NCI-H2171 treated with DMSO at 0.1 percent for 48 hours (cell line): ENCODE measurements at regions not wholly inside any gene's neighbourhood (a gene's known extent, or its start where the extent isn't known, plus 50 kb on each side); places are given as distances from the start of the nearest gene placed in this dataset.
A peak's percentile ranks its signal among the peaks of the same experiment; 100 is the strongest.
"Not testable (repeated sequence)": the region's sequence is repeated elsewhere in the genome, so short reads cannot be mapped to it uniquely, and the experiment has no call there.

ENCODE experiments used
- DNase-seq: peaks from one replicate; lab custom pipeline; 2025; lab: John Stamatoyannopoulos, UW

DNA sequence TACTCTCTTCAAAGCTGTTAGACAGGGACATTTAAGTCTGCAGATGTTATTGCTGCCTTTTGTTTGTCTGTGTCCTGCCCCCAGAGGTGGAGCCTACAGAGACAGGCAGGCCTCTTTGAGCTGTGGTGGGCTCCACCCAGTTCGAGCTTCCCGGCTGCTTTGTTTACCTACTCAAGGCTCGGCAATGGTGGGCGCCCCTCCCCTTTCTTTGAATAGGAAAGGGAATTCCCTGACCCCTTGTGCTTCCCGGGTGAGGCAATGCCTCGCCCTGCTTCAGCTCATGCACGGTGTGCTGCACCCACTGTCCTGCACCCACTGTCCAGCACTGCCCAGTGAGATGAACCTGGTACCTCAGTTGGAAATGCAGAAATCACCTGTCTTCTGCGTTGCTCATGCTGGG is 435.8 kb upstream of the GRIN3A start:
- DNase-seq = not testable (repeated sequence)

DNA sequence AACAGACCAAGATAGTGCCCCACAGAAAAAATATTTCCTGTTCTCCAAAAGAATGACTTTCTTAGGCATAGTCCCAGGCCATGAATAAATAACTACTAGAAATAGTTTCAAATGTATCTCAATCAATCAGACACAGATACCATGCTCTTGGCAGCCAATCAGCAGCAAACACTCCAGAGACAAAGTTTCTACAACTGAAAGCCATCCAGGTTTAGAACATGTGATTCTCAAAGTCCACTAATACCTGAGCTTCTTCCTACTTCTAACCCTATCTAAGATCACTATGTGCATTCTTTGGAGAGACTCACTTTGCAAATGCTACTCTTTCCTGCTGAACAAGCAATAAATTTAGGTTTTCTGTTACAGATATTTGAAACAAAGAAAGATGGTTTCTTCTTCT is 425.8 kb upstream of the GRIN3A start:
- DNase-seq = no peak

DNA sequence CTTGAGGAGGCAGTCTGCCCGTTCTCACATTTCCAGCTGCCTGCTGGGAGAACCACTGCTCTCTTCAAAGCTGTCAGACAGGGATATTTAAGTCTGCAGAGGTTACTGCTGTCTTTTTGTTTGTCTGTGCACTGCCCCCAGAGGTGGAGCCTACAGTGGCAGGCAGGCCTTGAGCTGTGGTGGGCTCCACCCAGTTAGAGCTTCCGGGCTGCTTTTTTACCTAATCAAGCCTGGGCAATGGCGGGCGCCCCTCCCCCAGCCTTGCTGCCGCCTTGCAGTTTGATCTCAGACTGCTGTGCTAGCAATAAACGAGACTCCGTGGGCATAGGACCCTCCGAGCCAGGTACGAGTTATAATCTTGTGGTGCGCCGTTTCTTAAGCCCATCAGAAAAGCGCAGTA is 414.6 kb upstream of the GRIN3A start:
- DNase-seq = not testable (repeated sequence)

DNA sequence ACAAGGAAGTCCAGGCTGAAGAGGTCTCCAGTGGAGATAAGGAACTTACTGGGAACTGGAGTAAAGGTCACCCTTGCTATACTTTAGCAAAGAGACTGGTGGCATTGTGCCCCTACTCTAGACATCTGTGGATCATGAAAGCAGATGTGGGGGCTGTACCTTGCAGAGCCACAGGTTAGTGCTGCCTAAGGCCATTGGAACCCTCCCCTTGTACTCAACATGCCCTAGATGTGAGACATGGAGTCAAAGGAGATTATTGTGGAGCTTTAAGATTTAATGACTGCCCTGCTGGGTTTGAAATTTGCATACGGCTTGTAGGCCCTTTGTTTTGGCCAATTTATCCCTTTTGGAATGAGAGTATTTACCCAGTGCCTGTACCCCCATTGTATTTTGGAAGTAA is 397.3 kb upstream of the GRIN3A start:
- DNase-seq = no peak

DNA sequence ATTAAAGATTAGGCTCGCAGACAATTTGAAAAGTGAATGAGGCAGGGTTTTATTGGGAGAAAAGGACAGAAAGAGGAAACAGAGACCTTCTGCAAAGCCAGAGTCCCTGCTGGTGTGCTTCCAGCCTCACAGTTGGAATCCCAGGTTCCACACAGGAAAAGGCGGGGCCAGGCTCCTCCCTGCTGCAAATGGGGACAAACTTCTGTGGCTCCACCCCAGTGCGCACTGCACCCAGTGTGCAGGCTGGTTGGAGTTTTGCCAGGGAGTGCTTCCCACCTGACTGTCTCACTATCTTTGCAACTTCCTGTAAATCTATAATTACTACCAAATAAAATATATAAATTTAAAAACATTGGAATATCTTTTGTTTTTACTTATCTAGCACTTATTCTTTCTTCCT is 386.0 kb upstream of the GRIN3A start:
- no peak for DNase-seq

DNA sequence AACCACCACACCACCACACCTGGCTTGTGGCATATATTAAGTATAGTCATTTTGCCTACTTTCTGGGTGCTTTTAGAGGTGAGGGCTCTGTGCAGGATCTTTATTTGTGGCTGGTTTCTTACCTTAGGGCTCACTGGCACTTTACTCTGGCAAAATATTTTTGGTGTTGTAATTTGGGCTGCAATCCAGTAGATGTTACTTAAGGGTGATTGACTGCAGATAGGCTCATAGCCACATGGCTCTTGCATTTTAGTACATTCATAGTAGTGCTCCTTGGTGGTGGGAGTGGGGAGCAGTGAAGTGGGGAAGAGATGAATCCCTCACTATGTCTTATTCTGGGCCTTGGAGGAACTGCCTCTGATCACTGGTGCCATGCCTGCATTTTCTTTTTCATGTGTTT is 376.1 kb upstream of the GRIN3A start:
- DNase-seq = no peak

DNA sequence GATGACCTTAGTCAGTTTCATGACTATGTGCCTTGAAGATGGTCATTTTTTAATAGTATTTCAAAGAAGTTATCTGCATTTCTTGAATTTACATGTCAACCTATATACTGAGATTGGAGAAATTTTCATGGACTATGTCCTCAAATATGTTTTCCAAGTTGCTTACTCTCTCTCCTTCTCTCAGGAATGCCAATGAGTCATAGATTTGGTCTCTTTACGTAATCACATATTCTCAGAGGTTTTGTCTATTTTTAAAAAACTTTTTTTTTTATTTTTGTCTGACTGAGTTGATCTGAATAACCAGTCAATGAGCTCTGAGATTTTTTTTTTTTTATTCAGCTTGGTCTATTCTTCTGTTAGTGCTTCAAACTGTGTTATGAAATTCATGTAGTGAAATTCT is 374.7 kb upstream of the GRIN3A start:
- DNase-seq = no peak

DNA sequence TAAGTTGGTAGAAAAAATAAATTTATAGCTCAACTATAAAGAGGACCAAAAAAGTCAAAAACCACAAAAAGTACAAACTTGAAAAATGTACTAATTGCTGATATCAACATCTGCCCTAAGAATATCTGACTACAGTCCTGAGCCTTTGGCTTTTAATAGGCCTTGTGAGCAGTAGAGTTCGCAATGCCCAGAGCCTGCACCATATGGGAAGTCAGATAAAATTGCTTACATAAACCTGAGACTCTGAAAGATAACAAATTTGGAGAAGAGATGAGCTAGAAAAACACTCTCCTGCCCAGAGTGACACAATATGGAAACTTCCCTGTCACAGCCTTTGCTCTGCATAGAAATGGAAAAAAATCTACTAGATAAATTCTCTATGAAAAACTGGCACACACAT is 368.0 kb upstream of the GRIN3A start:
- DNase-seq = peak; percentile 56

DNA sequence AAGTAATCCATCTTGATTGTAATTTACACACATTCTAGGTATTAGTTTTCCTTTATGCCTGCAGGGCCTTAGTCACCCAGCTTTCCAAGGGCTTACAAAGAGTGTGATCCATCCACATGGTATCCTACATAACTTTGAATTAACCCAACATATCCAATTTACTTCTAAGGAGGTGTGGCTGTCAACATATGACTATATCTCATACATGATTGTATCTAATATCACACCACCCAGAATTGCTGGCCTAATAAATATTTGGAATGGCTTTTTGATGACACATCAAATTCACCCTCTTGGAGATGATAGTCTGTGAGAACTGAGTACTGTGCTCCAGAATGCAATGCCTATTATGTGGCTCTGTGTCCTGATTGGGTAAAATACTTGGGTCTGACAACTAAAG is 363.3 kb upstream of the GRIN3A start:
- no peak for DNase-seq

DNA sequence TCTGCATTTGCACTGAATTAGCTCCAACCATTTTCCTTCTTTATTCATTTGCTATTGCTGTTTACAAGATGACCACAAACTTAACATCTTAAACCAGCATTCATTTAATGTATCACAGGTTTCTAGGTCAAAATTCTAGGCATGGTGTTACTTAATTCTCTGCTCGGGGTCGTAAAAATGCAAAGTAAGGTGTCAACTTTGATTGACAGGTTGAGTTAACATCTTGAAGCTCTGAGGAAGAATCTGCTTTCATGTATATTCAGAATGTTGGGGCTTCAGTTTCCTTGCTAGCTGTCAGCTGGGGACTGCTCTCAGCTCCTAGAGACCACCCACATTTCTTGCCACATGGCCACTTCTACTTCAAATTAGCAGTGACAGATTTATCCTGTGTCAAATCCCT is 348.7 kb upstream of the GRIN3A start:
- DNase-seq = no peak

DNA sequence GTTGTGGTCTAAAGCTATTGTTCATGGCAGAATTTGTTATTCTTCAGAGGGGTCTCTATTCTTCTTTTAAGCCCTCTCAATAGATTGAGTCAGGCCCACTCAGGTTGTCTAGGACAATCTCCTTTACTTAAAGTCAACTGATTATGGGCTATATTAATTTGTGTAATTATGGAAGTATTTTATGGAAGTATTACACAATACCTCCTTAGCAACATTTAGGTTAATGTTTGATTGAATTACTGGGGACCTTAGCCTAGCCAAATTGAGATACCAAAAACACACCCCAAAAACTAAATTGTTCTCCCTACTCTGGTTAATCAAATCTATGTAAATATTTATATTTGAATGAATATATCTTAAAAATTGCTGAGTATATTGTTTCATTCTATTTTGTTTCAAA is 347.1 kb upstream of the GRIN3A start:
- no peak for DNase-seq

DNA sequence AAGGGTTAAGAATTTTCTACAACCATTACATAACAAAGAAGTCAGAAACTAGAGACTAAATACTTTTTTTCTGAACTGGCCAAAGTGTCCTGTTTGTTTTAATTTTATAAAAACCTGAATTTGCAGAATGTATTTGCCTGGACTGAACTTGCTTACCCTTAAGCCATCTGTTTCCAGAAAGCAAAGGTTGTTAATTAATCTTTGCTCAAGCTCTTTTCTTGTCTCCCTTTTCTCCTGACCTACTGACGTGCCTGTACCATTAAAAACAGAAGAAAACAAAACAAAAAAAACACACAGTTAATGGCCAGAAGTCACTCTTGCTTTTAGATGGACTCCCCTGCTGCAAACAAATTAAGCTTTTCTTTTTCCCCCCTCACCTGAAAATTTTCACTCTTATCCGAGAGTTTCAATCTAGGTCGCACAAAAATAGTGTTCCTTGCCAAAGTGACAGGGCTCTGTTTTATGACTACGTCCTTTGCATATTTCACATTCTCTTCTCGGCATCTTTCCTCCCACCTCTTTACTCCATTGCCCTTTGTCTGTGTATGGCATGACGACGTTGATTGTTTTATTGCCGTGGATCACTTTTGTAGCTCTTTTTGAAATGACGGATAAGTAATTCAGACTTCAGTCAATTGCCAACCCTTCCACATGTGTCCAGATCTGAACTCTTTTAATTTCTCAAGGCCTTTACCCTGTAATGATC is 333.8 kb upstream of the GRIN3A start:
- DNase-seq = no peak

DNA sequence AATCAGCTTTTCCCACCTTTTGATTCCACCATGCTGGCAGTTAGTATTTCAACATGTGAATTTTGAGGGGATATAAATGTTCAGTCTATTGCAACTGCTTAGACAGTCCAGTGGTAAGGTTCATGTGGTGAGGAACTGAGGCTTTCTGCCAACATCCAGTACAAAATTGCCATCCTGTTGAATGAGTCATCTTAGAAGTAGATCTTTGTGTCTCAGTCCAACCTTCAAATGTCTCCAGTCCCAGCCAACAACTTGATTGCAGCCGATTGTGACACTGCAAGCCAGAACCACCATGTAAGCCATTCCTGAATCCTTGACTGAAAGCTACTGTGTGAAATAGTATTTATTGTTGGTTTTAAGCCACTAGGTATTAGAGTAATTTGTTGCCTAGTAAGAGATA is 331.5 kb upstream of the GRIN3A start:
- DNase-seq = no peak

DNA sequence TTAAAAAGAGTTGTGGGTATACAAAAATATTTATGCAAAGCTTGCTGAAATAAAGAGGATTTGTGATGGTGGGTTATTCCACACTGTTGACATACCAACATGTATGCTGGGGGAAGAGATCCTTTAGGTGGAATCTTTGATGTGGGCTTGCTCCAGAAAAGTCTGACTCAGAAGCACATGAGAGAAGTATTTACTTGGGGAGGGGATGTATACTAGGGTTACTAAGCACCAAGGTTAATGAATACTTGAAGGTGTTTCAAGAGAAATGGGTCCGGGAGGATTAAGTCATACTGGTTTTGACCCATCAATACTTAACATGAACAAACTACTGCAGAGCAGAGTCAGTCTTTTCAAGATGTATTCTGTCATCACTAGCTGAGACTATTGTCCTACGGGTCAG is 316.4 kb upstream of the GRIN3A start:
- DNase-seq = no peak

DNA sequence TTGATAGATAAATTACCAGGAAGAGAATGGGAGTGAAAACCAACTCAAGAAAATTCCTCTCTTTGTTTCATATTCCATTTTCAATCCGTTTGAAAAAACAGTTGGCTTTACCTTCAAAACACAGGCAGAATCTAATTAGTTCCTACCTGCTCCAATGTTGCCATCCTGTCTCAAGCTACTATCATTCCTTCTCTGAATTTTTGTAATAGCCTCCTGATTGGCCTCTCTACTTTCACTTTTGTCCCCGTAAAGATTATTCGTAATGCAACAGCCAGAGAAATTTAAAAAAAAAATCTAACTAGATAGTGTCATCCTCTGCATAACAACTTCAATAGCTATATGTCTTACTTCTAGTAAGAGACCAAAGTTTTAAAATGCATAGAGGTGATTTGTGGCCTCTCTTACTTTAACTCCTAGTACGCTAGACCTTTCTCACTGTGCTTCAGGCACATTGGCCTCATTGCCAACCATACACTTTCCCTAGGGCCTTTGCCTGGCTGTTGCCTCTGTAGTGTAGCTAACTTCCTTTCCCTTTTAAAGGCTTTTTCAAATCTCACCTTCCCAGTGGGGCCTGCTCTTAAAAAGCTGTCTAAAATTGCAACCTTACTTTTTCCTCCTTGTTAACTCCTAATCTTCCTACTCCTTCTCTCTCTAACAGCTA is 311.3 kb upstream of the GRIN3A start:
- DNase-seq = no peak

DNA sequence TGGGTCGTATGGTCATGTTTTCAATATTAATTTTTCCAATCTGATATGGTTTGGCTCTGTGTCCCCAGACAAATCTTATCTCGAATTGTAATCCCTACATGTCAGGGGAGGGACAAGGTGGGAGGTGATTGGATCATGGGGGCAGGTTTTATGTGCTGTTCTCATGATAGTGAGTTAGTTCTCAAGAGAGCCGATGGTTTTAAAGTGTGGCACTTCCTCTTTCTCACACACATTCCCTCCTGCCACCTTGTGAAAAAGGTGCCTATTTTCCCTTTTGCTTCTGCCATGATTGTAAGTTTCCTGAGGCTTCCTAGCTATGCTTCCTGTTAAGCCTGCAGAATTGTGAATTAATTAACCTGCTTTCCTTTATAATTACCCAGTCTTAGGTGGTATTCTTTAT is 309.1 kb upstream of the GRIN3A start:
- no peak for DNase-seq

DNA sequence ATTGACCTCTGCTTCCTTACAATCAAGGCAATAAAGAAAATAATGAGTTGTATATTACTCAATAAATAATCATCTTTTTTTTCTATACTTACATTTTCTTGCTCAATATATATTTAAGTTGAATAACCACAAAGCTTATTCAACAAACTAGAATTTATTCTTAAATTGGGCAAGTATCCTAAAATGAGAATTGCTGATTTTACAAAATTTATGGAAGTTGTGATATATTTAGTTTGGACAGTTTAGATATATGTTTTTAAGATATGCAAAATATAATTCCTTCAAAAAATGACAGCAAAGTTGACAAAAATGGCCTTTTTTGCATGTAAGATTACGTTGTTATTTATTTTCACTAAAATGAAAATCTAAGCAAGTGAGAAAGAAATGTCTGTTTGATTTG is 305.7 kb upstream of the GRIN3A start:
- no peak for DNase-seq

DNA sequence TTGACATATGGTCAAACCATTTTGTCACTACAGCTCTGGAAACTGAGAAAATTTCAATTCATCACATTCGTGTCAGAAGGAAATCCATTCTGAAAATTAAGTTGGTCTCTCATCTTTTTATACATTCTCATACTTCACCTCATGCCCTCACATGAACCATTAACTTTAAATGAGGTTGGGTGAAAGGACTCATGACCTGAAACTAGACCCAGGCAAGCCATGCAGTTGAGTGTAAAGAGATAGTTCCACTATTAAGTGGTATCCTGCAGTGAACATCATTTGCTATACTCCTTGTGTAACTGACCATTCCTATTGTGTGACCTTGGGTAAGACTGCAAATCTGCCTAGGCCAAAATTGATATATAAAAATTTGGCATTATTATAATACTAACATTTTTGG is 299.6 kb upstream of the GRIN3A start:
- no peak for DNase-seq

DNA sequence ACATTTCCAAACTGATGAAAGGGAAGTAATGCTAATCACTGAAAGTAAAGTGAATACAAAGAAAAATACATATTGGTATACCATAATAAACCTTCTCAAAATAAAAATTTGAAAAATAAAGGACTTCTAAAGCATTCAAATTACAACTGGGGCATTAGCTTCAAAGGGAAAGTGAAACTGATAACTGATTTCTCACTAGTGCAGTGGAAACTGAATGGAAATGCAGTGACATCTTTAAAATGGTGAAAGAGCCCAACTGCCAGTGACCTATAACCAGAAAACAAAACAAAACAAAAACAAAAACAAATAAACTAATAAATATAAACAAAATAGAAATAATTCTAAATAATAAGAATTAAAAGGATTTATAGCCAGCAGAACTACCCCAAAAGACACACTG is 297.5 kb upstream of the GRIN3A start:
- no peak for DNase-seq

DNA sequence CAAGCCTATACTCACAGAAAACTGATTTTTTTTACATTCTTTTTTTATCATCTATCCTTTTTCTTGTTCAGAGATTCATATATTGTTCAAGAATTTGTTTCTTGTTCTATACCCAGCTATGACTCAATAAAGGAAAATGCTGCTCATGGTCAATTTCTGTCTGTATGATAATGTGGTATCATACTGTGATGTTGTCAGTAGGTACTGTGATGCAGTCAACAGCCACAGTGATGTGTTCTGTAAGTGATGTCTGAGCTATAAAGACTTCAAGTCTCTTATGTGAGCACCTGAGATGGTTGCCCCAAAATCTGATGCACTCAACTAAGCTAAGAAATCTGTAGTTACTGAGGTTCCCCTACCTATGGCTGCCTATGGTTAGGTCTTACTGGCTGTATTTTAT is 294.2 kb upstream of the GRIN3A start:
- DNase-seq = no peak

DNA sequence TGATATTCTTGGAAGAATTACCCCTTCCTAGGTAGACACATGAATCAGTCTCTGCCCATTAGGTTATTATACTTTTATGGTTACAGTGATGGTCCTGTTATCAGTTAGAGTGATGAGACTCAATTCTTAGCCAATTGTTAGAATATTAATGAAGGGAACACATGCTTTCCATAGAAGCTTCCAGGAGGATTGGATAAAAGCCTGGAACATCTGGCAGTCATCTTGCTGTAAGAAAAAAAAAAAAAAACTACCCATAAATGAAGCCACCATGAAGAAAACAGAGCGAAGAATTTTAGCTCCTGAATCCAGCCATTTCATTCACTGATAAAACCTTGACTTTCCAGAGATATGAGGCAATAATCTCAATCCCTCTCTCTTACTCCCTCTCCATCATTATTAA is 262.5 kb upstream of the GRIN3A start:
- peak; percentile 35 for DNase-seq

DNA sequence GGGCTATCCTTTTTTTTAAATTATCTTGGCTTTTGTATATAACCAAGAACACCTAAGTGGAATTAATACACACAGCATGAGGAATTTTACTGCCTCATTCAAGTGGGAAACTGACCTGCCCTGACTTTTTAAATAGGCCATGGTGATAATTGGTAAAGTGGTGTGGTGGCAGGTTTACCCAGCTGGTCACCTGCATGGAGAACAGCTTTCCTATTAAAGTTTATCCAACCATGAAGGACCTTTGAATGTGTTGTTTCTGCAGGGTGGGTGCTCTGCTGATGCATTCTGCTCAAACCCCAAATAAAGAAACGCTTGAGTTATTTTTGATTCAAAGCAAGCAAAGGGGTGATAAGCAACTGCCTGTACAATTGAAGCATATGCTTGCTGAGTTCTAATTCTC is 261.0 kb upstream of the GRIN3A start:
- DNase-seq = peak; percentile 92

DNA sequence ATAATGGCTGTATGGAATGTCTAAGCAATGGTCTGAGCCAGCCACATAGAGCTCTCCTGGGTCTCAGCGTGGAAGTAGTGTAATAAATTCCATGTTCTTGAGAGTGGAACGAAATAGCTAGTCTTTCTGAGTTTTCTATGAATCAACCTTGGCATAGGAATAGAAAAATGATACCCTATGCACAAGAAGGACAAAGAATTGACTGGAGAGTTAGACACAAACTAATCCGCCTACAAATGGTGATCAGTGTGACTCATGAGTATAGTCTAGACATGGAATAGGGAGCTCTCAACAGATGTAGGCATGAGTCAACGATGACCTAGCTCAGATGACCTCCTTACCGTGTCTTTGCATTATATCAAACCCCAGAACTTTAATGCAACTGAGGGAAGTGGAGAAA is 256.8 kb upstream of the GRIN3A start:
- peak; percentile 22 for DNase-seq

DNA sequence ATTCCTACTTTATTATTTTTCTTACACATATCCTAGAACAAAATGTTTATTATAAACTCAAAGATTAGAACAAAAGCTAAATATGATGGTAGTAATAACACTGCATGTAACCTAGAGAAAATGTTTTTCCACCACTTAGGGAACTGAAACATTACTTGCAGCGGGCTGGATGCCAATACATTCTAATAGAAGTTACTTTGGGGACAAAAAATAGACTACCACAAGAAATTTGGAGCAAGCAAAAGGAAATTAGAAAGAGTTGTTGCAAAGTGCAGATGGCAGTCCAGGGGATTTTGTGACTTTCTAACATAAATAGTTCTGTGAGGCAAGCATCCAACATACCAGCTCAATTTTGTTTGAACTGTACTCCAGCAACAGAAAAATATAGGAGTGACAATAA is 255.3 kb upstream of the GRIN3A start:
- DNase-seq = no peak
